DND-41 (cell line): ENCODE measurements at regions not wholly inside any gene's neighbourhood (a gene's known extent, or its start where the extent isn't known, plus 50 kb on each side); places are given as distances from the start of the nearest gene placed in this dataset.

ENCODE experiments used
- ATAC-seq: fragments of 200-7000 bp; cut with Tn5 transposase; 3 replicates; pipeline ENCODE4 v1.9.1; 2021; ENCODE audit warnings: low read depth; ENCODE audit not compliant: insufficient read depth
- DNase-seq: peaks from one replicate; pipeline ENCODE4 v3.0.0-alpha.2; 2020
- H2AFZ ChIP-seq: 2 replicates; pipeline ENCODE4 v1.6.0; 2012; ENCODE audit warnings: low read depth, low read length
- H3K27ac ChIP-seq: 2 replicates; pipeline ENCODE4 v1.5.1; 2012; ENCODE audit warnings: low read length, inconsistent platforms
- H3K27me3 ChIP-seq: fragments of 200-600 bp; sonication (generic); 2 replicates; pipeline ENCODE4 v1.6.0; 2012; ENCODE audit warnings: low read length, mild to moderate bottlenecking, inconsistent platforms; ENCODE audit not compliant: insufficient read depth, poor library complexity
- H3K36me3 ChIP-seq: 2 replicates; pipeline ENCODE4 v1.5.1; 2012; ENCODE audit warnings: low read length, inconsistent platforms; ENCODE audit not compliant: insufficient read depth
- H3K4me1 ChIP-seq: 2 replicates; pipeline ENCODE4 v1.5.1; 2012; ENCODE audit warnings: mild to moderate bottlenecking, low read length; ENCODE audit not compliant: insufficient read depth
- H3K4me2 ChIP-seq: 2 replicates; pipeline ENCODE4 v1.6.0; 2012; ENCODE audit warnings: mild to moderate bottlenecking, moderate library complexity, low read length, inconsistent platforms; ENCODE audit not compliant: insufficient read depth
- H3K4me3 ChIP-seq, 2 experiments: fragments of 200-600 bp in 1 of 2; shearing (Covaris generic) in 1 of 2; 2 replicates each; pipeline ENCODE4 v1.5.1; 2012 to 2016; ENCODE audit warnings: inconsistent platforms in 2 of 2, low read length in 2 of 2, mild to moderate bottlenecking in 2 of 2, low read depth in 1 of 2, moderate library complexity in 1 of 2
- H3K79me2 ChIP-seq: 2 replicates; pipeline ENCODE4 v1.6.0; 2012; ENCODE audit warnings: low read length, inconsistent platforms; ENCODE audit not compliant: insufficient read depth
- H3K9ac ChIP-seq: 2 replicates; pipeline ENCODE4 v1.6.0; 2012; ENCODE audit warnings: low read depth, mild to moderate bottlenecking, inconsistent platforms, low read length, moderate library complexity
- H3K9me3 ChIP-seq: 2 replicates; pipeline ENCODE4 v1.5.1; 2012; ENCODE audit warnings: low read length, moderate library complexity, mild to moderate bottlenecking, inconsistent platforms; ENCODE audit not compliant: insufficient read depth, severe bottlenecking
- H4K20me1 ChIP-seq: 2 replicates; pipeline ENCODE4 v1.6.0; 2012; ENCODE audit warnings: low read length; ENCODE audit not compliant: insufficient read depth
- CTCF ChIP-seq: IDR thresholded peaks from 2 replicates; pipeline ENCODE4 v1.5.1; 2012; ENCODE audit warnings: borderline replicate concordance, low read length, moderate library complexity, mild to moderate bottlenecking; ENCODE audit not compliant: poor library complexity, severe bottlenecking; ENCODE audit errors: extremely low read depth
- EZH2 ChIP-seq: IDR thresholded peaks from 3 replicates; pipeline ENCODE4 v1.6.1; 2012; ENCODE audit warnings: borderline replicate concordance, low read depth, mild to moderate bottlenecking, moderate library complexity, low read length, inconsistent platforms; ENCODE audit not compliant: severe bottlenecking

- TF ChIP-seq CTCF = no peak
- TF ChIP-seq EZH2 = no peak
- ATAC-seq (no peak), DNase-seq (no peak)
- H3K79me2 ChIP-seq = no peaks in the 10 kb centered on the region
- H2AFZ ChIP-seq = no peak overlapping the region
- no peak overlapping the region for H3K4me3 ChIP-seq
- H3K27ac ChIP-seq = no peak overlapping the region
- H4K20me1 ChIP-seq = no peaks in the 10 kb centered on the region
- no peaks in the 10 kb centered on the region for H3K4me1 ChIP-seq
- no peak overlapping the region for H3K4me2 ChIP-seq
- H3K27me3 ChIP-seq = peaks cover 8% of the 10 kb centered on the region
- H3K36me3 ChIP-seq = no peaks in the 10 kb centered on the region
- no peak overlapping the region for H3K9ac ChIP-seq
- no peaks in the 10 kb centered on the region for H3K9me3 ChIP-seq
These were observed 195.0 kb upstream of the RAB6C start for GRCh38 chr2:129784486-129784885.

GRCh38 chr2:129791712-129792111, 187.8 kb upstream of the RAB6C start:
- ATAC-seq (no peak), DNase-seq (no peak)
- no peak overlapping the region for H3K27ac ChIP-seq
- no peaks in the 10 kb centered on the region for H3K36me3 ChIP-seq
- no peaks in the 10 kb centered on the region for H3K9me3 ChIP-seq
- peaks cover 2% of the 10 kb centered on the region for H3K27me3 ChIP-seq
- no peaks in the 10 kb centered on the region for H3K4me1 ChIP-seq
- no peaks in the 10 kb centered on the region for H3K79me2 ChIP-seq
- H3K9ac ChIP-seq = no peak overlapping the region
- no peak overlapping the region for H2AFZ ChIP-seq
- H4K20me1 ChIP-seq = no peaks in the 10 kb centered on the region
- TF ChIP-seq CTCF (no peak), EZH2 (no peak)
- no peak overlapping the region for H3K4me2 ChIP-seq
- H3K4me3 ChIP-seq = no peak overlapping the region

DNA sequence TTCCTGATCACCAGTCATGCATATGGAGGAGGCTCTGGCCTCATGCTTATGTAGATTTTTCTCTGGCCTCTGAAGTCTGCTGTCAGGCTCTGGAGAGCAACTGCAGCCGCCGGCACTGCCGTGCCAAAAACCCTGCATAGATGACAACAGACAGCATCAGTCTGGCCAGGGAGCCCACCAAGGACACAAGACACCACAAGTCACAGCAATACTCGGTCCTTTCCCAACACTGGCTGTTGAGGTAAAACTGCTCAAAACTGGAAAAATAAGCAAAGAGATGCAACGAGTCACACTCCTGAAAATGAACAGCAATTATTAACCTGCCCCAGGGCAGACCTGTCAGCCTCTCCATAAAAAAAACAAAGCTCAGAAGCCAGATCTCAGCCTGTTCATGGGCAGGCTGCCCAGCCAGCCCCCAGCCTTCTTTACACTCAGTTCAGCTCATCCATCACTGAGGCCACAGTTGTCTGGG, 186.0 kb upstream of the RAB6C start:
- Histone ChIP-seq H3K9ac (no peak overlapping the region), H3K9me3 (no peaks in the 10 kb centered on the region), H2AFZ (no peak overlapping the region), H3K4me2 (no peak overlapping the region), H3K79me2 (no peaks in the 10 kb centered on the region), H3K27me3 (no peaks in the 10 kb centered on the region), H3K27ac (no peak overlapping the region), H3K4me3 (no peak overlapping the region), H3K36me3 (no peaks in the 10 kb centered on the region), H3K4me1 (no peaks in the 10 kb centered on the region), H4K20me1 (no peaks in the 10 kb centered on the region)
- ATAC-seq = no peak
- no peak for DNase-seq
- no peak for TF ChIP-seq CTCF
- no peak for TF ChIP-seq EZH2

GRCh38 chr2:129794116-129794515, 185.3 kb upstream of the RAB6C start:
- Histone ChIP-seq H2AFZ (no peak overlapping the region), H3K27ac (no peak overlapping the region), H3K4me3 (no peak overlapping the region), H3K79me2 (no peaks in the 10 kb centered on the region), H3K9ac (no peak overlapping the region), H3K36me3 (no peaks in the 10 kb centered on the region), H3K4me1 (no peaks in the 10 kb centered on the region), H3K9me3 (no peaks in the 10 kb centered on the region), H3K27me3 (no peaks in the 10 kb centered on the region), H4K20me1 (no peaks in the 10 kb centered on the region), H3K4me2 (no peak overlapping the region)
- no peak for DNase-seq
- ATAC-seq = no peak
- no peak for TF ChIP-seq CTCF
- TF ChIP-seq EZH2 = no peak
